ENCODE measurements at regions not wholly inside any gene's neighbourhood (a gene's known extent, or its start where the extent isn't known, plus 50 kb on each side); places are given as distances from the start of the nearest gene placed in this dataset.

DNA sequence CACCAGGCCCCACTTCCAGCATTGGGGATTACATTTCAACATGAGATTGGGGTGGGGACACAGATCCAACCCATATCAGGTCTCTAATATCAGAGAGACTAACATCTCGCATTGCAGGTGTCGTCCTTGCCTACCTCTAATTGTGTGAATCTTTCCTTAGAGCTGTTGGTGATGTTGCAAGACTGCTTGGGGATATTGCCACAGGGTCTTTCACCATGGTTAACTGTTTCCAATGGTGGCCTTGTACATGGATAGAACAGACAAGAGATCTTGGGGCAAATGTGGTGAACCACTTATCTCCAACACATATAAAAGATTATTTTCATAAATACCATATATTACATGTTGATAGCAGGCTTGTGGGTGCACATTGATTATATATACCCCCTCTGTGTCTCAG, 270.3 kb upstream of the LINC00305 start:
- Histone ChIP-seq H3K27ac (ENCODE audit: extremely low read depth, low read depth, low read length) (no peak overlapping the region), H2AFZ (ENCODE audit: low read depth, low read length) (no peak overlapping the region), H3K4me1 (replicated peaks in 1 of 2; ENCODE audit: control insufficient read depth in 2 of 2, insufficient read depth in 2 of 2, low read length in 2 of 2) (no peaks in the 10 kb centered on the region), H3K9me1 (ENCODE audit: control insufficient read depth, insufficient read depth, low read length) (no peaks in the 10 kb centered on the region), H3K27me3 (ENCODE audit: control insufficient read depth in 2 of 2, insufficient read depth in 2 of 2, low read length in 2 of 2) (no peaks in the 10 kb centered on the region), H3K4me2 (ENCODE audit: insufficient read depth, low read length) (no peak overlapping the region), H3K4me3 (no peak overlapping the region), H3K36me3 (ENCODE audit: control insufficient read depth, insufficient read depth, low read length) (no peaks in the 10 kb centered on the region), H3K9ac (ENCODE audit: insufficient read depth in 1 of 2, low read depth in 2 of 2, low read length in 2 of 2) (no peak overlapping the region), H3K9me3 (replicated peaks; ENCODE audit: control insufficient read depth, insufficient read depth, low read depth, low read length) (no peaks in the 10 kb centered on the region), H3K79me2 (ENCODE audit: control insufficient read depth, insufficient read depth, low read length) (no peaks in the 10 kb centered on the region), H4K20me1 (replicated peaks; ENCODE audit: control insufficient read depth, insufficient read depth, low read length) (no peaks in the 10 kb centered on the region)
- in situ Hi-C loops (cut with MboI) = no loop called here
- no peak for ATAC-seq
- TF ChIP-seq BRCA1 (IDR thresholded peaks at IDR 0.05) (no peak), BRCA1 (CRISPR knock-in tag; IDR thresholded peaks at IDR 0.05) (no peak), ZNF232 (CRISPR knock-in tag; IDR thresholded peaks at IDR 0.05) (no peak), BACH1 (tag; IDR thresholded peaks at IDR 0.05) (no peak), KDM2B (CRISPR knock-in tag; IDR thresholded peaks at IDR 0.05) (no peak), CTBP1 (IDR thresholded peaks at IDR 0.05; ENCODE audit: borderline replicate concordance) (no peak), MIER1 (IDR thresholded peaks at IDR 0.05; ENCODE audit: low read depth) (no peak), HBP1 (CRISPR knock-in tag; IDR thresholded peaks at IDR 0.05) (no peak), BCL6 (CRISPR knock-in tag; IDR thresholded peaks at IDR 0.05) (no peak), RFX1 (IDR thresholded peaks at IDR 0.05) (no peak), CHD1 (IDR thresholded peaks at IDR 0.05; ENCODE audit: low read length) (no peak), VEZF1 (CRISPR knock-in tag; IDR thresholded peaks at IDR 0.05) (no peak), RBM22 (IDR thresholded peaks at IDR 0.05; ENCODE audit: low read depth, low read length, poor library complexity, severe bottlenecking) (no peak), TAF15 (IDR thresholded peaks at IDR 0.05; ENCODE audit: low read depth, low read length) (no peak), ZNF780A (CRISPR knock-in tag; IDR thresholded peaks at IDR 0.05) (no peak), EP300 (IDR thresholded peaks at IDR 0.05; ENCODE audit: low read length) (no peak), PTRF (tag; IDR thresholded peaks at IDR 0.05) (no peak), ZC3H4 (CRISPR knock-in tag; IDR thresholded peaks at IDR 0.05; ENCODE audit: borderline replicate concordance) (no peak), SMARCC2 (IDR thresholded peaks at IDR 0.05; ENCODE audit: low read depth) (no peak), BHLHE40 (IDR thresholded peaks at IDR 0.05; ENCODE audit: low read length) (no peak)
- TF ChIP-seq, protein P1, sequence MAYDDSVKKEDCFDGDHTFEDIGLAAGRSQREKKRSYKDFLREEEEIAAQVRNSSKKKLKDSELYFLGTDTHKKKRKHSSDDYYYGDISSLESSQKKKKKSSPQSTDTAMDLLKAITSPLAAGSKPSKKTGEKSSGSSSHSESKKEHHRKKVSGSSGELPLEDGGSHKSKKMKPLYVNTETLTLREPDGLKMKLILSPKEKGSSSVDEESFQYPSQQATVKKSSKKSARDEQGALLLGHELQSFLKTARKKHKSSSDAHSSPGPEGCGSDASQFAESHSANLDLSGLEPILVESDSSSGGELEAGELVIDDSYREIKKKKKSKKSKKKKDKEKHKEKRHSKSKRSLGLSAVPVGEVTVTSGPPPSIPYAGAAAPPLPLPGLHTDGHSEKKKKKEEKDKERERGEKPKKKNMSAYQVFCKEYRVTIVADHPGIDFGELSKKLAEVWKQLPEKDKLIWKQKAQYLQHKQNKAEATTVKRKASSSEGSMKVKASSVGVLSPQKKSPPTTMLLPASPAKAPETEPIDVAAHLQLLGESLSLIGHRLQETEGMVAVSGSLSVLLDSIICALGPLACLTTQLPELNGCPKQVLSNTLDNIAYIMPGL (CRISPR knock-in tag; IDR thresholded peaks at IDR 0.05) = no peak
- no peak for FAIRE-seq
- intact Hi-C loops (cut with micrococcal nuclease) = no loop called here
- POLR2A ChIA-PET = no interaction called here
- DNase-seq (ENCODE audit: extremely low read depth in 1 of 4, low spot score in 3 of 4) = no peak
- CTCF ChIA-PET (ENCODE audit: low intra/inter-chr PET ratio) = no interaction called here
- BruUV-seq (replicated peaks) = no TSS peak
- 0% methylated on average over 2 of the region's 2 CpGs for WGBS (ENCODE audit: insufficient coverage, low coverage, missing lambda C conversion rate)

Data from K562 (cell line).